WTC11 (cell line): ENCODE measurements at regions not wholly inside any gene's neighbourhood (a gene's known extent, or its start where the extent isn't known, plus 50 kb on each side); places are given as distances from the start of the nearest gene placed in this dataset.

Source experiments
- CTCF ChIP-seq: fragments of 200-600 bp; IDR thresholded peaks from 2 replicates; pipeline ENCODE4 v1.8.0; 2022; ENCODE audit warnings: antibody characterized with exemption
- FOXJ3 ChIP-seq: sonication (generic); formaldehyde crosslinking; IDR thresholded peaks from 2 replicates; pipeline ENCODE4 v1.9.0; 2021; ENCODE audit warnings: missing genetic modification reagents, mild to moderate bottlenecking, borderline replicate concordance
- FOXP4 ChIP-seq: sonication (generic); formaldehyde crosslinking; IDR thresholded peaks from 2 replicates; pipeline ENCODE4 v1.8.0; 2022; ENCODE audit warnings: mild to moderate bottlenecking, missing genetic modification reagents
- NFYB ChIP-seq: sonication (generic); formaldehyde crosslinking; conservative IDR thresholded peaks from 2 replicates; pipeline ENCODE4 v1.8.0; 2022; ENCODE audit warnings: low read depth, missing genetic modification reagents

GRCh38 chr6:74650668-74651067, 555.2 kb downstream of the COL12A1 start:
- TF ChIP-seq CTCF (no peak), FOXP4 (CRISPR knock-in tag) (no peak), NFYB (CRISPR knock-in tag) (no peak), FOXJ3 (CRISPR knock-in tag) (no peak)
